ENCODE measurements at regions not wholly inside any gene's neighbourhood (a gene's known extent, or its start where the extent isn't known, plus 50 kb on each side); places are given as distances from the start of the nearest gene placed in this dataset.

GRCh38 chr10:128870830-128871597 is 596.0 kb upstream of the MGMT start:
- ChIA-PET CTCF (interaction anchor here (1.5 kb wide), 1 partner anchor 11 kb away, joined by 3 read pairs; no protein-coding TSS in a partner anchor), POLR2A (no interaction called here)
- Histone ChIP-seq H2AFZ (ENCODE audit: low read depth, low read length) (no peak overlapping the region), H3K4me1 (ENCODE audit: control insufficient read depth, extremely low read depth, insufficient read depth, low read length) (no peaks in the 10 kb centered on the region), H4K20me1 (replicated peaks; ENCODE audit: control insufficient read depth, extremely low read depth, insufficient read depth, low read length) (no peaks in the 10 kb centered on the region), H3K27ac (ENCODE audit: insufficient read depth, low read depth, low read length) (no peak overlapping the region), H3K9me3 (replicated peaks; ENCODE audit: control insufficient read depth, insufficient read depth, low read length) (peaks cover 1% of the 10 kb centered on the region), H3K9ac (replicated peaks; ENCODE audit: extremely low read depth, insufficient read depth, low read length) (no peak overlapping the region), H3K36me3 (ENCODE audit: control insufficient read depth in 2 of 2, extremely low read depth in 1 of 2, insufficient read depth in 2 of 2, low read length in 2 of 2) (no peaks in the 10 kb centered on the region), H3K4me3 (replicated peaks in 1 of 3; ENCODE audit: insufficient read depth in 1 of 3, low read depth in 1 of 3, low read length in 3 of 3) (no peak overlapping the region), H3K27me3 (ENCODE audit: control insufficient read depth in 2 of 2, insufficient read depth in 2 of 2, low read length in 2 of 2) (no peaks in the 10 kb centered on the region), H3K9me1 (replicated peaks; ENCODE audit: control insufficient read depth, extremely low read depth, insufficient read depth, low read length) (no peaks in the 10 kb centered on the region), H3K4me2 (ENCODE audit: insufficient read depth, low read length) (no peak overlapping the region), H3K79me2 (ENCODE audit: control insufficient read depth, insufficient read depth, low read length) (no peaks in the 10 kb centered on the region)
- intact Hi-C loops (cut with micrococcal nuclease), result no loop called here
- TF ChIP-seq MAX (IDR thresholded peaks at IDR 0.05; ENCODE audit: insufficient read depth, insufficient read length), result no peak
- no peak for TF ChIP-seq GATA2 (IDR thresholded peaks at IDR 0.05; ENCODE audit: insufficient read depth, insufficient read length, low read depth, low read length)
- BruUV-seq (replicated peaks), result no TSS peak
- DNase-seq (ENCODE audit: low read depth, low spot score) (no peak), FAIRE-seq (no peak)
- dilution Hi-C loops (cut with MboI; ENCODE audit: extremely low pct_ligation_motif_present, low sequenced_read_pairs), result no loop called here

- no peak overlapping the region for H3K9ac ChIP-seq (replicated peaks; ENCODE audit: extremely low read depth, insufficient read depth, low read length)
- H2AFZ ChIP-seq (ENCODE audit: low read depth, low read length), result no peak overlapping the region
- no peak overlapping the region for H3K4me2 ChIP-seq (ENCODE audit: insufficient read depth, low read length)
- ChIA-PET CTCF (interaction anchor here (1.5 kb wide), 1 partner anchor 12 kb away, joined by 3 read pairs; no protein-coding TSS in a partner anchor), POLR2A (no interaction called here)
- H3K9me3 ChIP-seq (replicated peaks; ENCODE audit: control insufficient read depth, insufficient read depth, low read length), result peaks cover 1% of the 10 kb centered on the region
- H3K36me3 ChIP-seq (ENCODE audit: control insufficient read depth in 2 of 2, extremely low read depth in 1 of 2, insufficient read depth in 2 of 2, low read length in 2 of 2), result no peaks in the 10 kb centered on the region
- no TSS peak for BruUV-seq (replicated peaks)
- no peak for TF ChIP-seq POLR2A (IDR thresholded peaks at IDR 0.05; ENCODE audit: low read depth, low read length)
- no peak for TF ChIP-seq CTCF (IDR thresholded peaks at IDR 0.05; ENCODE audit: extremely low read depth in 1 of 2, insufficient read depth in 1 of 2, low read depth in 1 of 2, low read length in 2 of 2)
- TF ChIP-seq EZH2 (IDR thresholded peaks at IDR 0.05; ENCODE audit: borderline replicate concordance, low read depth, low read length, severe bottlenecking), result no peak
- no peak for TF ChIP-seq POLR2AphosphoS5 (IDR thresholded peaks at IDR 0.05; ENCODE audit: insufficient read depth, low read depth, low read length)
- TF ChIP-seq JUN (IDR thresholded peaks at IDR 0.05; ENCODE audit: borderline replicate concordance, insufficient read depth, insufficient read length, low read depth), result no peak
- TF ChIP-seq FOS (IDR thresholded peaks at IDR 0.05; ENCODE audit: borderline replicate concordance, insufficient read depth, low read length), result no peak
- TF ChIP-seq MAX (IDR thresholded peaks at IDR 0.05; ENCODE audit: insufficient read depth, insufficient read length), result no peak
- TF ChIP-seq MYC (IDR thresholded peaks at IDR 0.05; ENCODE audit: low read depth, low read length), result no peak
- TF ChIP-seq GATA2 (IDR thresholded peaks at IDR 0.05; ENCODE audit: insufficient read depth, insufficient read length, low read depth, low read length), result no peak
- no peak for DNase-seq (ENCODE audit: low read depth, low spot score)
- FAIRE-seq, result no peak
- H3K4me1 ChIP-seq (ENCODE audit: control insufficient read depth, extremely low read depth, insufficient read depth, low read length), result no peaks in the 10 kb centered on the region
- intact Hi-C loops (cut with micrococcal nuclease), result no loop called here
- dilution Hi-C loops (cut with MboI; ENCODE audit: extremely low pct_ligation_motif_present, low sequenced_read_pairs), result no loop called here
- no peak overlapping the region for H3K27ac ChIP-seq (ENCODE audit: insufficient read depth, low read depth, low read length)
- no peaks in the 10 kb centered on the region for H3K79me2 ChIP-seq (ENCODE audit: control insufficient read depth, insufficient read depth, low read length)
- H3K27me3 ChIP-seq (ENCODE audit: control insufficient read depth in 2 of 2, insufficient read depth in 2 of 2, low read length in 2 of 2), result no peaks in the 10 kb centered on the region
- H3K4me3 ChIP-seq (replicated peaks in 1 of 3; ENCODE audit: insufficient read depth in 1 of 3, low read depth in 1 of 3, low read length in 3 of 3), result no peak overlapping the region
- no peaks in the 10 kb centered on the region for H4K20me1 ChIP-seq (replicated peaks; ENCODE audit: control insufficient read depth, extremely low read depth, insufficient read depth, low read length)
- no peaks in the 10 kb centered on the region for H3K9me1 ChIP-seq (replicated peaks; ENCODE audit: control insufficient read depth, extremely low read depth, insufficient read depth, low read length)
Measured at GRCh38 chr10:128871671-128872231, 595.3 kb upstream of the MGMT start.
